ENCODE measurements at regions not wholly inside any gene's neighbourhood (a gene's known extent, or its start where the extent isn't known, plus 50 kb on each side); places are given as distances from the start of the nearest gene placed in this dataset.

GRCh38 chr5:93186076-93186682 is 394.8 kb downstream of the NR2F1-AS1 start:
- no peak for TF ChIP-seq CTCF (IDR thresholded peaks at IDR 0.05)
- H3K4me1 ChIP-seq (ENCODE audit: low read depth) = no peaks in the 10 kb centered on the region
- intact Hi-C loops (cut with DNase I, micrococcal nuclease) = no loop called here
- H3K36me3 ChIP-seq (ENCODE audit: low read depth) = no peaks in the 10 kb centered on the region
- H3K4me3 ChIP-seq = no peak overlapping the region
- no peaks in the 10 kb centered on the region for H3K9me3 ChIP-seq
- ATAC-seq (no peak), DNase-seq (no peak)

GRCh38 chr5:93184041-93184440 is 397.0 kb downstream of the NR2F1-AS1 start:
- intact Hi-C loops (cut with DNase I, micrococcal nuclease) = no loop called here
- ATAC-seq = no peak

GRCh38 chr5:93179466-93179865 is 401.6 kb downstream of the NR2F1-AS1 start:
- DNase-seq = no peak
- intact Hi-C loops (cut with DNase I, micrococcal nuclease) = no loop called here
- H3K4me1 ChIP-seq (ENCODE audit: low read depth) = no peaks in the 10 kb centered on the region
- H3K4me3 ChIP-seq = no peak overlapping the region
- no peaks in the 10 kb centered on the region for H3K36me3 ChIP-seq (ENCODE audit: low read depth)
- no peak for ATAC-seq
- no peaks in the 10 kb centered on the region for H3K9me3 ChIP-seq
- no peak for TF ChIP-seq CTCF (IDR thresholded peaks at IDR 0.05)

More at GRCh38 chr5:93184041-93184440, 397.0 kb downstream of the NR2F1-AS1 start:
- no peak for DNase-seq
- Histone ChIP-seq H3K36me3 (ENCODE audit: low read depth) (no peaks in the 10 kb centered on the region), H3K4me1 (ENCODE audit: low read depth) (no peaks in the 10 kb centered on the region), H3K9me3 (no peaks in the 10 kb centered on the region), H3K4me3 (no peak overlapping the region)
- TF ChIP-seq CTCF (IDR thresholded peaks at IDR 0.05) = no peak

- H3K9me3 ChIP-seq = peaks cover 6% of the 10 kb centered on the region
- H3K36me3 ChIP-seq (ENCODE audit: low read depth) = no peaks in the 10 kb centered on the region
- no peak overlapping the region for H3K4me3 ChIP-seq
- intact Hi-C loops (cut with DNase I, micrococcal nuclease) = no loop called here
- no peaks in the 10 kb centered on the region for H3K4me1 ChIP-seq (ENCODE audit: low read depth)
- TF ChIP-seq CTCF (IDR thresholded peaks at IDR 0.05) = no peak
- DNase-seq = no peak
- ATAC-seq = no peak
Observed at GRCh38 chr5:93174930-93175329, 406.1 kb downstream of the NR2F1-AS1 start.

GRCh38 chr5:93165559-93165958 is 415.5 kb downstream of the NR2F1-AS1 start:
- intact Hi-C loops (cut with DNase I, micrococcal nuclease) = no loop called here
- no peaks in the 10 kb centered on the region for H3K9me3 ChIP-seq
- DNase-seq = no peak
- no peaks in the 10 kb centered on the region for H3K4me1 ChIP-seq (ENCODE audit: low read depth)
- ATAC-seq = no peak
- no peak for TF ChIP-seq CTCF (IDR thresholded peaks at IDR 0.05)
- H3K36me3 ChIP-seq (ENCODE audit: low read depth) = no peaks in the 10 kb centered on the region
- H3K4me3 ChIP-seq = no peak overlapping the region

GRCh38 chr5:93164690-93165089 is 416.3 kb downstream of the NR2F1-AS1 start:
- H3K4me1 ChIP-seq (ENCODE audit: low read depth) = no peaks in the 10 kb centered on the region
- ATAC-seq (no peak), DNase-seq (no peak)
- H3K4me3 ChIP-seq = no peak overlapping the region
- no peaks in the 10 kb centered on the region for H3K9me3 ChIP-seq
- TF ChIP-seq CTCF (IDR thresholded peaks at IDR 0.05) = no peak
- intact Hi-C loops (cut with DNase I, micrococcal nuclease) = no loop called here
- H3K36me3 ChIP-seq (ENCODE audit: low read depth) = no peaks in the 10 kb centered on the region

Measured in mucosa of descending colon (tissue), 3 donors.